ENCODE measurements at regions not wholly inside any gene's neighbourhood (a gene's known extent, or its start where the extent isn't known, plus 50 kb on each side); places are given as distances from the start of the nearest gene placed in this dataset.

- DNase-seq (ENCODE audit: low read depth), result no peak
These were observed 926.8 kb downstream of the GATA3 start for GRCh38 chr10:8981277-8981676.

GRCh38 chr10:8985651-8986050 lies 931.2 kb downstream of the GATA3 start:
- no peak for DNase-seq (ENCODE audit: low read depth)

GRCh38 chr10:8986975-8987374 lies 932.5 kb downstream of the GATA3 start:
- DNase-seq (ENCODE audit: low read depth), result no peak

GRCh38 chr10:8987712-8988111 lies 933.2 kb downstream of the GATA3 start:
- no peak for DNase-seq (ENCODE audit: low read depth)

GRCh38 chr10:8990280-8990987 lies 935.9 kb downstream of the GATA3 start:
- DNase-seq (ENCODE audit: low read depth), result no peak

GRCh38 chr10:8992009-8992408 lies 937.5 kb downstream of the GATA3 start:
- DNase-seq (ENCODE audit: low read depth), result no peak

- DNase-seq (ENCODE audit: low read depth), result no peak
These were observed 939.4 kb downstream of the GATA3 start for GRCh38 chr10:8993864-8994263.

- DNase-seq (ENCODE audit: low read depth), result no peak
These were observed 944.3 kb downstream of the GATA3 start for GRCh38 chr10:8998751-8999150.

GRCh38 chr10:9003122-9003521 lies 948.6 kb downstream of the GATA3 start:
- no peak for DNase-seq (ENCODE audit: low read depth)

GRCh38 chr10:9004736-9005135 lies 950.2 kb downstream of the GATA3 start:
- DNase-seq (ENCODE audit: low read depth), result no peak

GRCh38 chr10:9009505-9009904 lies 955.0 kb downstream of the GATA3 start:
- no peak for DNase-seq (ENCODE audit: low read depth)

GRCh38 chr10:9010093-9010492 lies 955.6 kb downstream of the GATA3 start:
- no peak for DNase-seq (ENCODE audit: low read depth)

- no peak for DNase-seq (ENCODE audit: low read depth)
These were observed 956.6 kb downstream of the GATA3 start for GRCh38 chr10:9010931-9011670.

- no peak for DNase-seq (ENCODE audit: low read depth)
These were observed 957.8 kb downstream of the GATA3 start for GRCh38 chr10:9012312-9012711.

- no peak for DNase-seq (ENCODE audit: low read depth)
These were observed 960.5 kb downstream of the GATA3 start for GRCh38 chr10:9015005-9015404.

GRCh38 chr10:9015447-9015846 lies 961.0 kb downstream of the GATA3 start:
- DNase-seq (ENCODE audit: low read depth), result no peak

- DNase-seq (ENCODE audit: low read depth), result no peak
These were observed 962.4 kb downstream of the GATA3 start for GRCh38 chr10:9016930-9017329.

GRCh38 chr10:9018195-9019173 lies 964.0 kb downstream of the GATA3 start:
- DNase-seq (ENCODE audit: low read depth), result no peak

- DNase-seq (ENCODE audit: low read depth), result no peak
These were observed 968.7 kb downstream of the GATA3 start for GRCh38 chr10:9023206-9023605.

- DNase-seq (ENCODE audit: low read depth), result no peak
These were observed 969.7 kb downstream of the GATA3 start for GRCh38 chr10:9024210-9024609.

GRCh38 chr10:9028231-9028630 lies 973.7 kb downstream of the GATA3 start:
- no peak for DNase-seq (ENCODE audit: low read depth)

- no peak for DNase-seq (ENCODE audit: low read depth)
These were observed 980.9 kb downstream of the GATA3 start for GRCh38 chr10:9035355-9035754.

Data from stimulated activated CD8-positive, alpha-beta memory T cell treated with anti-CD3 and anti-CD28 coated beads, Interleukin-15, amount 100 ng/mL, for 24 hours (primary cell).